GM18507 (cell line): ENCODE measurements at regions not wholly inside any gene's neighbourhood (a gene's known extent, or its start where the extent isn't known, plus 50 kb on each side); places are given as distances from the start of the nearest gene placed in this dataset.
"Not testable (repeated sequence)": the region's sequence is repeated elsewhere in the genome, so short reads cannot be mapped to it uniquely, and the experiment has no call there.

Experiments
- DNase-seq: peaks from one replicate; pipeline ENCODE4 v3.0.0; 2011; ENCODE audit warnings: low read depth; ENCODE audit not compliant: insufficient read length; ENCODE audit errors: extremely low spot score
- FAIRE-seq: peaks from 2 replicates; lab custom pipeline; 2011; peaks lifted over from hg19 to GRCh38; lab: Jason Lieb, UNC

DNA sequence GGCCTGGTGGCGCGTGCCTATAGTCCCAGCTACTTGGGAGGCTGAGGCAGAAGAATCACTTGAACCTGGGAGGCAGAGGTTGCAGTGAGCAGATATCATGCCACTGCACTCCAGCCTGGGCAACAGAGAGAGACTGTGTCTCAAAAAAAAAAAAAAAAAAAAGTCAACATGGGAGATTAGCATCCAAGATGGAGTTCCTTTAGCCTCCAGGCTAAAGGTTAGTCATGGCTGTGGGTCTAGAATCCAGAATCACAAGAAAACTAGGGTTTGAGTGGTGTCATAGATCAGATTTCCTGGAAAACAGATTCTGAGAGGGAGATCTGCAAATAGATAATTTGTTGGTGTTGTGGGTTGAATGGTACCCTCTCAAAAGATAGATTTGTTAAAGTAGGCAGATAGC lies 117.2 kb downstream of the CD24 start:
- not testable (repeated sequence) for DNase-seq, FAIRE-seq

DNA sequence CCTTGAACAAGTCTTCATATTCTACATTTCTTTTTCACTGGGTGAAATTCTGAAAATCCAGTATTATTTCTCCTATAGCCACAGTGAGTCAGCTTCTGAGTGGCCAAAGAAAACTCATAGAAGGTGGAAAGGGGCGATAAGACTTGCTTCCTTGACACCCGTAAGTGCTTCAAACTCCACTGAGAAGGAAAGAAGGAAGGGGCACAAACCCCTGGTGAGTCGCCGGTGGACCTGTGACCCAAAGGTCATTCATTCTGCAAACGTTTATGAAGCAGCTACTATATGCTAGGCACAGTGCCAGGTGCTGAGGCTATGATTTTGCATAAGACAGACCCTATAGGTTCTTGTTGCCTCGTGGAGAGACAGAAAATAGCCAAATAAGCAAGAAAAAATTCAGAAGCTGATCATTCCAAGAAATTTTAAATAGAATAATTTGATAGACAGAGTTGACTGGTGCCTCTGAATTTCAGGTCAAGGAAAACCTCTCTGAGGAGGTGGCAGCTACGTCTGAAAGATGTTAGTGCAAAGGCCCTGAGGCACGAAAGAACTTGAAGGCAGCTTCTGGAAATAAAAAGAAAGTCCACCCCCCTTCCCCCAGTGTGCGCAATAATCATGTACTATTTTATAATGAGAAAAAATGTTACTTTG lies 118.2 kb downstream of the CD24 start:
- no peak for FAIRE-seq

DNA sequence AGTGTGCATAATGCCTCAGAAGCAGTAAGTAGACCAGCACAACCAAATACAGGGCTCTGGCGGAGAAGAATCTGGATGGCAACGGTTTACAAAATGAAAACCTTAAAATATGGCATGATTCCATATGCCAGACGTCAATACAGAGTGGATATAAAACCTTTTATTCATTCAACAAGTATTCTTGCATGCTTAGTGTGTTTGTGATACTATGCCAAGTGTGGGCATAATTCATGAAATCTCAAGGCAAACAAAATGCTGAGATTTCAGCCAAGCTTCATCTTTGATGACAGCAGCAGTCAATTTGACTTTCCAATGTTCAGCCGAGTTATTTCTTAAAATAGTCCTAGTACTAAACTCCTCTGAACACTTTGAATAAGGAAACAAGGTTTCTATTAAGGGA lies 119.4 kb downstream of the CD24 start:
- no peak for DNase-seq
- no peak for FAIRE-seq

More for the DNA sequence above, 118.2 kb downstream of the CD24 start:
- no peak for DNase-seq

DNA sequence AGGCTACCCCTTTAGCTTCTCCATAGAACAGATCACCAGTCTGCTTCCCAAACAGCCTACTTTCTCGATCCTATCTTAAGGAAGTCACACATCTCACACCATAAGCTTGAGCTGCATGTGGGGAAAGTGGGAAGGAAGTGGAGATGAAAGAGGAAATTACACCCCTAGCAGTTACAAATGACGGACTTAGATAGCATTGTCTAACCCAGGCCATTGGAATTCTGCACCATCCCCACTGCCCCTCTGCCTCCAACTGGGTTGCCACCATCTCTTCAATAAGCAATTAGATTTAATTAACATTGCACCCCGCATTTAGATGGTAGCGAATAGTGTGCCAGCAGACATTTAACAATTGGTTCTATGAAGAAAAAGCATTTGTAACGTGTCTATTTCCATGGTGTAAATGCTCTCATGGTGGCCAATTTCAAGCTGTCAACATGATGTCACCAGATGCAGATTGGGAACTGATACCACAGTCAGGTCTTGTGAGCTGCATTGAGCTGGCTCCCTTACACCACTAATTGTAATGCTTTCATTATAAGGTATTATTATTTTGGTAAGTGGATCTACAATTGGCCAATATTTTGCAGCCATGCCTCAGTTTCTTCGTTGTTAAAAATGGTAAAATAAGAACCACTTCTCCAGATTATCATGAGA lies 124.7 kb downstream of the CD24 start:
- DNase-seq (no peak), FAIRE-seq (no peak)

DNA sequence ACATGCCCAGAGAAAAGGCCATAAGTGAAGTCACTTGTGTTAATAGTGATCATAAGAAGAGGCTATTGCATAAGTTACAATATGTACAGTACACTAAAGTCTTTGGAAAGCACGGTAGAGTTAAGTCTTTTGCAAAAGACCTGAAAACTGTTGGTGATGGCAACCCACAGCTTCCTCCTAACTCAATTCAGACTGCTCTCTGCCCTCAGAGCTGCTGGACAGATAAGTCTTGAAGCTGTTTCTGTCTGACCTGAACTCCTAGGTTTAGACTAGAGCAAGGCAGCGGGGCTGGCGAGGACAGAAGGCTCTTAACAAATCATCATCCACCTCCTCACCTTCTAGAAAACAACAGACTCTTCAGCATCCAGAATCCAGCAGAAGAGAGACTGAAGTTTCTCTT lies 125.4 kb downstream of the CD24 start:
- FAIRE-seq (no peak), DNase-seq (no peak)

DNA sequence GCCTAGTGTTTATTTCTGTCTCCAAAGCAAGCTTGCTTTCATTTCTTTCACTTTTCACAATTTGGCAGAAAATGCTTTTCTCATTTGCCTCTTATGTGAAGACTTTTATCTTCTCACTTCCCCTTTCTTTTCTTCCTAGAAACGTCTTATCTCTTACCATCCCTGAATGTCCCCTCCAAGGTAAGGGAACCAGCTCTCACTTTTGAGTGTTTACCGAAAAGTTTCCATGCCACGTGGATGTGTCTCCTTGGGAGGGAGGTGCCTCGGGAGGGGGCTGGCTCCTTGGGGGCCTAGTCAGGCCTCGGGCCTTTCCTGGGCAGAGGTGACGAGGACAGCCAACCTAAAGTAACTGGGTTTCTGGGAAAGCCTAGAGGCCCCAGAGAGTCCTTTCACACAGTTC lies 127.4 kb downstream of the CD24 start:
- FAIRE-seq (peak; percentile 86), DNase-seq (peak; percentile 26)

DNA sequence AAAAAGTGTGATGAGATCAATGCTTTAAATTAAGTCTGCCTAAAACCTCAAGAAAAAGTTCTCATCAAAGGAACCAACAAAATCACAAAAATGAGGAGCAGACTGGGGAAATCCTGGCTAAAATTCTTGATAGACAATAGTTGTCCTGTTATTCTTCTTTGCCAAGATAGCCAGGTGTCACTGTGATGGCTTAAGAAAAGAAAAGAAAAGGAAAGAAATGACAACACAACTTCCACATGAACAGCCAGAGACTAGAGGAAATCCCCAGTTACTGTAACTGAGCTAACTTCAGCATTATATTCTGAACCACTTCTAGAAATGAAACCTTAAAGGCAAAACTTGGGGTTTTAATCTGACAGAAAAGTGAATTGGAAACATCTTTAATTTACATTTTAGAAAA lies 129.6 kb downstream of the CD24 start:
- DNase-seq (no peak), FAIRE-seq (peak; percentile 87)

DNA sequence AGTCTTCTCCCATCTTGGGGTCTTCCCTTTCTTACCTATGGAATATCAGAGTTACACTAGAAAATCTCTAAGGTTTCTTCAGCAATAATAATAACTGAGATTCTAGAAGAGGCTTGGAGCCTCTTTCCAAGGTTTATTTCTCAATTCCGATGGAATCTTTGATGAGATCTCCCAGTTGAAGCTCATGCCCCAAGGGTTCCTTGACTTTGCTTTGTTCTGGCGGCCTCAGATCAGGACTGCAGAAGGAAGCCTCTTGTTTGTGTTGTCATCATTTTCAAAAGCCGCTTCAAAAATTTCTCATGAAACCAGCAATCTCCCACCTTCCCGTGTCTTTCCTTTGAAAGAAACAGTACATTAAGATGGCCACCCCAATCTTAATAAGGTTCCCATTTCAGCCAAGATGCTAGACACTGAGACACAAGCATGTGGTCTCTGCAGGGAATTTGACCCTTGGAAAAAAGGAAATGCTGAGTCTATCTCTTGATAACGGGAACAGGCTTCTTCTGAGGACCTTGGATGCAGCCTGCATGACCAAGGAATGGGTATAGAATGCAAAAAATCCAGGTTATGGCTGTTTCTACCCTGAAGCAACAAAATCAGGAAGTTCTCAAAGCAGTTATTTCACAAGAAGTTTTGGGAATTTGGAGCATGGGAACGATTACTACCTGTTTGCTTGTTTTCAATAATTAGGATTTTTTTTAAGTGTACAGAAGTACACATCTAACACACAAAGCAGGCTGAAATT lies 141.6 kb downstream of the CD24 start:
- FAIRE-seq (no peak), DNase-seq (no peak)

DNA sequence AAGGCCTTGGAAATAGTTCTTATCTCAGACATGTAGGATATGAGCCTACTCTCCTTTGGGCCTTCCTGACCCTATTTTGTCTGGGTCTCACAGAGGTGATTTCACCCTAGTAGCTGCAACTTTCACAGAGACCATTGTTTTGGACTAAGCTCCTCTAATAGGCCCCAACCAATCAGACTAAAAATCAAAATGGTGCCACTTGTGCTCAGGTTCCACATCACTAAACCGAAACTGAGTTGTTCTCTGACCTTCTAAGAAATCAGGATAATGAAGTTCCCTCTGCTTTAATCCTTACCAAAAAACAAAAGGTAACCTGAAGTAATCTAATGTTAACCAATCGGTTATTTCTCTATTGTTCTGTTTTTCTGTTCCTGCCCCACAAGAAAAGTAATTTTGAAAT lies 143.6 kb downstream of the CD24 start:
- FAIRE-seq, result no peak
- DNase-seq, result no peak

DNA sequence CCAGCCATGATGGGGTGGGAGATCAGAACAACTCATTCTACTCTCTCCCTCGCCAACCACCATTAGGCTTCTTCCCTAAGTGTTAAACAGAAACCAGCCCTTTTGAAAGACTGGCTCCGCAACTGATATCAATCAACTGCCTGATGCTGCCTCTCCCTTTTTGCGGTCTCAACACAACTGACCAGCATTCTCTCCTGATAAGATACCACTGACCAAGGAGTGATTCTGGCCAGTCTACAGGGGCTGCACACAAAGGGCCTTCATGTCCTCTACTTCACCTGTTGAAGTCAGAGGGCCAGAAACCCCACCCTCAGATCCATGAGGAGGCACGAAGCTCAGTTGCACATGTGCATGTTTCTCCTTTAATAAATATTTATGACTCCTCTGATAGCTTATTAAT lies 145.1 kb downstream of the CD24 start:
- DNase-seq, result no peak

DNA sequence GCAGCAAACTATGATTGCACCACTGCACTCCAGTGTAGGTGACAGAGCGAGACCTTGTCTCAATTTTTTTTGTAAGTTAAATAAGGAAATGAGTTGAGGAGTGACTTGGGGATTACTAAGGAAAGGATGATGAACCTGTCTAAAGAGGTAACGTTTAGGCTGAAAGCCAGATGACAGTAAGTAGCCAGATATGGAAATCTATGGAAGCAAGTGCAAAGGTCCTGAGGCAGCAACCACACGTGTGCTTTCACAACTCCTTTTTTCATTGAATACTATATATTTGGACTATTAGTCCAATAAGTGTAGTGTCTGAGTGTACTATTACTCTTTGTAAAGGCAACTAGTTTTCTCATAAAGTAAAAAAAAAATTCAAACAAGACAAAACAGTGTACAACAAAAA lies 147.4 kb downstream of the CD24 start:
- DNase-seq (no peak), FAIRE-seq (no peak)

More for the DNA sequence above, 145.1 kb downstream of the CD24 start:
- no peak for FAIRE-seq

DNA sequence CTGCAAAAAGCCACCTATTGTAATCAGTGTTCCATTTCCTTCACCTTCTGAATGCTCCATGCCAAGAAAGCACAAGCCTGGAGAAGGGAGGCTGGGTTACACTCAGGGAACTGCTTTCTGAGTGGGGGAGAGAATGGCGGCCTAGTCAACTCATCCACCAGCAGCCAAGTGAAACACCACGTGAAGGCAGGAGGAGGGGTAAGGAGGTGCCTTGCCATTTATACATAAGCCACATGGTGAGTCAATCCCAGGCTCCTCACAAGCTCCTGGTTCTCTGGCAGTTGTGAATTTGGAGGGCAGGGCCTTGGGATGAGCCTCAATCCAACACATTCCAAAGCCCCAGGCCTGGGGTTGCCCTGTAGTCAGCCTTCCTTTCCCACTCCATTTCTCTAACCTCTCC lies 149.4 kb downstream of the CD24 start:
- no peak for DNase-seq
- FAIRE-seq, result no peak

DNA sequence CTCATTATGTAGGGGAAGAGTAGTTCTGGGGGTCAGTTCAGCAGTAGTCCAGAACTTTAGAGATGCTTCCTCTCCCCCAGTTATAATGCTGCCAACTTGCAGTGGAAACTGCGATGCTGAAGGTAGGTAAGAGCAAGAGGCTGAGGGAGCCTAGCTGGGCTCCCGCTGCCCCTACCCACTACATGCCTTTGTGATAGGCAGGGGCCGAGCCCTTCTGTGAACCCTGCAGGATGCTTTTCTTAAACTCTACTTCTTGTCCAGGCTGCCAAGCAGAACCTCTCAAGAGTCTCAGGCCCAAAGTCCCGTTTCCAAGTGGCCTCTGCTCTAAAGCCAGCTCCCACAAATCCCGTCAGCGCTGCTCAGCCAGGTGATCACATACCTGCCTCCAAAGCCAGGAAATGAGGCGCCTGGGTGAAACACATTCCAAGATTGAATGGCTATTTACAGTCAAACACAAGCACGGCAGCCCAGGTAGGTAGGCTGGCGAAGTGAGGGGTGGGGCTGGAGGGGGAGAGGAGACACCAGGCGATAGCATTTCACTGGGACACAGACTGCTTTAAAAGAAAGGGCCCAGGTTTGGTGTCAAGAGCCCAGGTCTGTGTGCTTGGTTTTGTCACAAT lies 150.7 kb downstream of the CD24 start:
- DNase-seq, result no peak
- FAIRE-seq, result no peak

DNA sequence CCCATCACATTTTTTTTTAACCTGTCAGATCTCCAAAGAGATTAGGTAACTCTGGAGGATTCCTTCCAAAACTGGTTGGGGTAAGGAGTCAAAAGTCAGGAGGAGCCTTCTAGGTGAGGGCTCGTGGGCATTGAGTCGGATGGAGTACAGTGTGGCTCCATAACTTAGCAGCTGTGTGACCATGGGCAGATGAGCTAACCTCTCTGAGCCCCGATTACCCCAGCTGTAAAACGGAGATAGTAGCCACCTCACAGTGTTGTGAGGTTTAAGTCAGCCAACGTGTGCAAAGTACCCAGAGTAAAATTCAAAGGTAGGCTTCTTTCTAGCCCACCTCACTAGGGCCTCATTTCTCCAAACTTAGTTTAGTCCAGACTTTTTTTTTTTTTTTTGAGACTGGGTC lies 151.5 kb downstream of the CD24 start:
- FAIRE-seq (no peak), DNase-seq (no peak)

DNA sequence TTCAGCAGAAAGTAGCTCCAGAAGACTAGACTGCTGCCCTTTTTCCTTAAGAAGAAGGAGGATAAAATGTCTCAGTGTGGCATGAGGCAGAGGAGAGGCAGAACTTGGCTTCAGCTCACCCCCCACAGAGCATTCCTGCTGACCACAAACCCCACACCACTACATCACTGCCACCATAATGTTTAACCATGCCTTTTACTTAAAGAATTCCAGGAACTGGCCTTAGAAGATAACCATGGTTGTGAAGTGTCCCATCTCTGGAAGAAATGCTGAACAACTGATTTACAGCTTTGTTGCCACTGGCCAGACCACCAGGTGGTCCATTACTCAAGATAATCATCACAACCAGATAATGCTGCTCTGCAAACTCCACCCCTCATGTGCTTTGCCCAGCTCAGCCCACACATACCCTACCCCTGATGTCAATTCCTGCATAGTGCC lies 154.1 kb downstream of the CD24 start:
- DNase-seq (no peak), FAIRE-seq (no peak)

DNA sequence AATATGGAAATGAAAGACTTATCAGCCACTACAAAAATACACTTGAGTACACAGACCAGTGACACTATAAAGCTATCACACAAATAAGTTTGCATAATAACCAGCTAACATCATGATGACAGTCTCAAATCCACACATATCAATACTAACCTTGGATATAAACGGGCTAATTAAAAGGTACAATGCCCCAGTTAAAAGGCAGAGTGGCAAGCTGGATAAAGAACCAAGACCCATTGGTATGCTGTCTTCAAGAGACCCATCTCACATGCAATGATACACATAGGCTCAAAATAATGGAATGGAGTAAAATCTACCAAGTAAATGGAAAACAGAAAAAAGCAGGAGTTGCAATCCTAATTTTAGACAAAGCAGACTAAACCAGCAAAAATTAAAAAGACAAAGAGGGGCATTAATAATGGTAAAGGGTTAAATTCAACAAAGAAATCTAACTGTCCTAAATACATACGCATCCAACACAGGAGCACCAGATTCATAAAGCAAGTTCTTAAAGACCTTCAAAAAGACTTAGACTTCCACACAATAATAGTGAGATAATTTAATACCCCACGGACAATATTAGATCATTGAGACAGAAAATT lies 163.3 kb downstream of the CD24 start:
- FAIRE-seq, result no peak
- no peak for DNase-seq

DNA sequence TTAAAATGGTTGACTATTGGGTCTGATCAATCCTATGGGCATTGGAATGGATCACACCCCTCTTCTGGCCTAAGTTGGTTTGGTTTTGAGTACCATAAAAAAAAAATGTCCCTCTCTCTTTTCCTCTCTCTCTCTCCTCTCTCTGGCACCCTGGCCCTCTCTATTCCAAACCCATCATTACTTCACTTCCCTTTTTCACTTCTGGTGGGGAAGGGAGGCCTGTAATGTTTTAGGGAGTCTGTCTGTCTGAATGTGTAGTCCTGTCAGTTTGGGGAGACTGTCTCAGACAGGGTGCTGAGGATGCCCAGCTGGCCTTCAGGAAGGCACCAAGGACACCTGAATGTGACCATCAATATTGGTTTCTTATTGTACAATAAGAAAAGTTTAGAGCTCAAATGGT lies 165.8 kb downstream of the CD24 start:
- DNase-seq (no peak), FAIRE-seq (no peak)

DNA sequence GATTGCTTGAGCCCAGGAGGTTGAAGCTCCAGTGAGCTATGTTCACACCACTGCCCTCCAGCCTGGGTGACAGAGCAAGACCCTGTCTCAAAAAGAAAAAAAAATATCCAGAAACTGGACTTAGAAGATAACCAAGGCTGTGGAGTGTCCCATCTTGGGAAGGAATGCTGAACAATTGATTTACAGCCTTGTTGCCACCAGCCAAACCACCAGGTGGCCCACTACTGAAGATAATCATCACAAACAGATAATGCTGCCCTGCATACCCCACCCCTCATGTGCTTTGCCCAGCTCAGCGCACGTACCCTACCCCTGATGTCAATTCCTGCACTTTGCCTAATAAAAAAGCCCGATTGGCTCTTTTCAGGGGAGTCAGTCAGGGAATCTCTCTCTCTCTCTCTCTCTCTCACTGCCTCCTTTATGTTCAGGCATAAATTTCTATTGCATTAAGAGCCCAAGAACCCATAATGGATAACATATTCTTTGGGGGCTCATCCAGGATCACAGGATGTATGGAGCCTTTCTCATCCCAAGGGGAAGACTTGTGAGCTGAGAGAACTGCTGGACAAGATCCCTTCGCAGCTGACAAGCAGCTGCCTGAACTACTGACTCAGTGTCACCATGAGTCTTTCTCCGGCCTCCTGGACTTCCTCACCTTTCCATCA lies 166.4 kb downstream of the CD24 start:
- FAIRE-seq (no peak), DNase-seq (no peak)

DNA sequence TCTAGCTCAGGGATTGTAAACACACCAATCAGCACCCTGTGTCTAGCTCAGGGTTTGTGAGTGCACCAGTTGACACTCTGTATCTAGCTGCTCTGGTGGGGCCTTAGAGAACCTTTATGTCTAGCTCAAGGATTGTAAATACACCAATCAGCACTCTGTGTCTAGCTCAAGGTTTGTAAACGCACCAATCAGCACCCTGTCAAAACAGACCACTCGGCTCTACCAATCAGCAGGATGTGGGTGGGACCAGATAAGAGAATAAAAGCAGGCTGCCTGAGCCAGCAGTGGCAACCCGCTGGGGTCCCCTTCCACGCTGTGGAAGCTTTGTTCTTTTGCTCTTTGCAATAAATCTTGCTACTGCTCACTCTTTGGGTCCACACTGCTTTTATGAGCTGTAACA lies 168.3 kb downstream of the CD24 start:
- not testable (repeated sequence) for FAIRE-seq, DNase-seq
